ENCODE measurements at regions not wholly inside any gene's neighbourhood (a gene's known extent, or its start where the extent isn't known, plus 50 kb on each side); places are given as distances from the start of the nearest gene placed in this dataset.

DNA sequence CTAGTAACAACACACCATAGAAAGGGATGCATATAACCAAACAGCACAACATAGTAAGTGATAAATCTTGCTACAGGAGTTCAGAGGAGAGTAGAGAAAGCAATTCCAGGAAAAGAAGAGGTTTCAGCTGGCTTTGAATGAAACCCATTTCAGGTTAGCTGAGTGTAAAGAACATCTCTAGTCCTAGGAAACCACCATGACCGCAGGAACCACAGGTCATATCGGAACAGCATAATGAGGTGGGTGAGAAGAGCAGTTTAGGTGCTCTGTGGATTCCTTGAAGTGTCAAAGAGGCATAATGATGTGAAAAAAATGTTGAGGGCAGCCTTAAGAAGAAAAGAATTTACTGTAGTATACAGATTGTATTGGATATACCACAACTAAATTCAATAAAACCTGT is 507.5 kb downstream of the MTRR start:
- TF ChIP-seq MXI1 (IDR thresholded peaks at IDR 0.05; ENCODE audit: low read depth, low read length) (no peak), RAD21 (IDR thresholded peaks at IDR 0.05; ENCODE audit: low read length) (no peak)
- TF ChIP-seq, protein P1, sequence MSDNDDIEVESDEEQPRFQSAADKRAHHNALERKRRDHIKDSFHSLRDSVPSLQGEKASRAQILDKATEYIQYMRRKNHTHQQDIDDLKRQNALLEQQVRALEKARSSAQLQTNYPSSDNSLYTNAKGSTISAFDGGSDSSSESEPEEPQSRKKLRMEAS (IDR thresholded peaks at IDR 0.05; ENCODE audit: low read depth): no peak

All from SK-N-SH (cell line).